ENCODE measurements at regions not wholly inside any gene's neighbourhood (a gene's known extent, or its start where the extent isn't known, plus 50 kb on each side); places are given as distances from the start of the nearest gene placed in this dataset.

DNA sequence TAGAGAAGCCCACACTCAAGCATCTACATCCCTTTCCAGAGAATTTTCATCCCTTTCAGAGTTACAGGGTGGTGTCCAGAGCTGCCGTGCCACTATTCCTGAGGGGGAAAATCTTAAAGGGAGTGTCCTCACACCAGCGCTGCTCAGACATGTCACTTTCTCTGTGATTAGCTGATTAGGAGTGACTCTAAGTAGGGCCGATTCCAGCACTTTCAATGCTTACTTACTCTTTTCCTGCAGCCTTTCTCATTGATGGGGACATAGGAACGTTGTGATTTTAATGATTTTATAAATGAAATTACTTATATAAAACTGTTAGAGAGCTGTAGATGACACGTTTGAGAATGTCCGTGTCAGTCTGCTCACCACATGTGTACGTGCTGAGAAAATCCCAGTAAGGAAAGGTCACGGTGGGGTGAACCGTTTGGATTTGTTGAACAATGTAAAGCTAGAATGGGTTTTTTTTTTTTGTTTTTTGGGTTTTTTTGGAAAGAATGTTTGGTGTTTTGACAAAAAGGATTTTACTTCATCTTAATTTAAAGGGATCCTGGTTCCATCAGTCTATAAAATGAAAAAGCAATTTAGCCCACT is 56.6 kb upstream of the SPATA13 start:
- no peak for TF ChIP-seq CTCF (IDR thresholded peaks at IDR 0.05; ENCODE audit: insufficient read depth, low read depth, low read length)
- DNase-seq (ENCODE audit: low read depth) = no peak
- Histone ChIP-seq H3K4me3 (ENCODE audit: low read depth, low read length) (no peak overlapping the region), H3K36me3 (ENCODE audit: control insufficient read depth, insufficient read depth, low read length) (no peaks in the 10 kb centered on the region), H3K27me3 (ENCODE audit: control insufficient read depth, insufficient read depth, low read length) (no peaks in the 10 kb centered on the region)
- ChIA-PET CTCF (interaction anchor here (0.8 kb wide), 1 partner anchor 21 kb away, joined by 3 read pairs; no protein-coding TSS in a partner anchor), POLR2A (no interaction called here)

DNA sequence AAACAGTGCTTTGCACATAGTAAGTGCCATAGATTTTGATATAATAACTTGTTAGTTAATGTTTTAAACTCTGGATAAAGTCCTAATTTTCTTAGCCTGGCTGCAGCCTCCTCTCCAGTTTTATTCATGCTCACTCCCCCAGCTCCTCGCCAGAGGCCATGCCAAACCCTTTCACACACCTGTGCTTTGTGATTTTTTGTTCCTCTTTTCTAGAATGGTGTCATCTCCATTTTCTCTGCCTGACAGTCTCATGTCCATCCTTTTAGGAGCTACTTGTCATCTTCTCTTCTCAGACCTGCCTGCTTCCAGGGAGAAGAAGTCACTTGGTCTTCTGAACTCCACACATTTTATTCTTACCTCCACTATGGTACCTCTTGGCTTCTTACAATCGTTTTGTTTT is 55.8 kb upstream of the SPATA13 start:
- TF ChIP-seq CTCF (IDR thresholded peaks at IDR 0.05; ENCODE audit: insufficient read depth, low read depth, low read length) = no peak
- DNase-seq (ENCODE audit: low read depth) = no peak
- POLR2A ChIA-PET = no interaction called here
- H3K27me3 ChIP-seq (ENCODE audit: control insufficient read depth, insufficient read depth, low read length) = no peaks in the 10 kb centered on the region
- H3K36me3 ChIP-seq (ENCODE audit: control insufficient read depth, insufficient read depth, low read length) = no peaks in the 10 kb centered on the region
- no peak overlapping the region for H3K4me3 ChIP-seq (ENCODE audit: low read depth, low read length)
- CTCF ChIA-PET = interaction anchor here (0.8 kb wide), 1 partner anchor 21 kb away, joined by 3 read pairs; no protein-coding TSS in a partner anchor

- POLR2A ChIA-PET = no interaction called here
- no peak for TF ChIP-seq CTCF (IDR thresholded peaks at IDR 0.05; ENCODE audit: insufficient read depth, low read depth, low read length)
- no peak overlapping the region for H3K4me3 ChIP-seq (ENCODE audit: low read depth, low read length)
- DNase-seq (ENCODE audit: low read depth) = no peak
- H3K27me3 ChIP-seq (ENCODE audit: control insufficient read depth, insufficient read depth, low read length) = no peaks in the 10 kb centered on the region
- CTCF ChIA-PET = interaction anchor here (1.2 to 1.9 kb wide), 3 partner anchors 8 to 19 kb away, joined by 3 to 5 read pairs (median 4); no protein-coding TSS in a partner anchor
- no peaks in the 10 kb centered on the region for H3K36me3 ChIP-seq (ENCODE audit: control insufficient read depth, insufficient read depth, low read length)
Measured at GRCh38 chr13:24106429-24106828, 54.1 kb upstream of the SPATA13 start.

- DNase-seq (ENCODE audit: low read depth) = no peak
- H3K36me3 ChIP-seq (ENCODE audit: control insufficient read depth, insufficient read depth, low read length) = no peaks in the 10 kb centered on the region
- no peaks in the 10 kb centered on the region for H3K27me3 ChIP-seq (ENCODE audit: control insufficient read depth, insufficient read depth, low read length)
- no peak for TF ChIP-seq CTCF (IDR thresholded peaks at IDR 0.05; ENCODE audit: insufficient read depth, low read depth, low read length)
- CTCF ChIA-PET = interaction anchor here (1.2 kb wide), 1 partner anchor 8 kb away, joined by 3 read pairs; no protein-coding TSS in a partner anchor
- H3K4me3 ChIP-seq (ENCODE audit: low read depth, low read length) = no peak overlapping the region
- POLR2A ChIA-PET = no interaction called here
Measured at GRCh38 chr13:24107955-24108614, 52.4 kb upstream of the SPATA13 start.

DNA sequence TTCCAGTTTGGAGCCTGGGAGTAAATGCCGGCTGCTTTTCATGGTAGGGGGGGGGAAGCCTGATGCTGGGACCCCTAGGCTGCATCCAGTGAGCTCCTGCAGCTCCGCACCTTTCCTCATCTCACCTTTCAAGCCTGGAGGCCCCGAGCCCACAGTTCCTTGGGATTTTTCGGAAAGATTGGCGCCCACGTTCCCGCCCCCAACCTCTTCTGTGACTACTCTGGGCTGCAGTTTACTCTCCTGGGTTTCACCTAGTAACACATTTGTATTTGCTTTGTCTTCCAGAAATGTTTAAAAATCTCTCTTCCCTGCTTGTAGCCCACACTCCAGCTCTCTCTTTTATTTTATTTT is 51.9 kb upstream of the SPATA13 start:
- ChIA-PET POLR2A (no interaction called here), CTCF (no interaction called here)
- Histone ChIP-seq H3K4me3 (ENCODE audit: low read depth, low read length) (no peak overlapping the region), H3K27me3 (ENCODE audit: control insufficient read depth, insufficient read depth, low read length) (no peaks in the 10 kb centered on the region), H3K36me3 (ENCODE audit: control insufficient read depth, insufficient read depth, low read length) (no peaks in the 10 kb centered on the region)
- DNase-seq (ENCODE audit: low read depth) = no peak
- TF ChIP-seq CTCF (IDR thresholded peaks at IDR 0.05; ENCODE audit: insufficient read depth, low read depth, low read length) = no peak

All from BJ (cell line).